Stomach (tissue), 8 donors: ENCODE measurements at regions not wholly inside any gene's neighbourhood (a gene's known extent, or its start where the extent isn't known, plus 50 kb on each side); places are given as distances from the start of the nearest gene placed in this dataset.

ENCODE experiments used
- DNase-seq, 2 donors: peaks; one replicate each; pipeline versions ENCODE4 v3.0.0 to v3.0.0-alpha.2; 2013 to 2019
- H3K27ac ChIP-seq, 5 donors: fragments of 200-600 bp in 4 of 5; sonication (generic) in 4 of 5; one replicate each; pipeline ENCODE4 v1.5.1; 2013 to 2019; ENCODE audit warnings: mild to moderate bottlenecking in 1 of 5, moderate library complexity in 1 of 5
- H3K27me3 ChIP-seq, 3 donors: fragments of 200-600 bp; sonication (generic); one replicate each; pipeline ENCODE4 v1.5.1; 2017 to 2019; ENCODE audit warnings: mixed run types in 1 of 3
- H3K36me3 ChIP-seq, 4 donors: fragments of 200-600 bp; sonication (generic); 1 replicate in 3 of 4; 2 replicates in 1 of 4; pipeline ENCODE4 v1.5.1; 2016 to 2019
- H3K4me1 ChIP-seq, 4 donors: fragments of 200-600 bp; sonication (generic); one replicate each; pipeline ENCODE4 v1.5.1; 2016 to 2019
- H3K4me3 ChIP-seq, 4 donors: fragments of 200-600 bp; sonication (generic) in 3 of 4; one replicate each; pipeline ENCODE4 v1.5.1; 2016 to 2019; ENCODE audit warnings: mild to moderate bottlenecking in 1 of 4
- H3K9me3 ChIP-seq, 4 donors: fragments of 200-600 bp; sonication (generic); one replicate each; pipeline ENCODE4 v1.5.1; 2016 to 2019
- CTCF ChIP-seq, 7 experiments: fragments of 450-650 bp in 4 of 7; fragments of 200-600 bp in 3 of 7; sonication (generic) in 3 of 7; IDR thresholded peaks; one replicate each; pipeline ENCODE4 v1.5.1; 2016 to 2019; ENCODE audit warnings: antibody characterized with exemption in 7 of 7, control low read depth in 2 of 7, mild to moderate bottlenecking in 1 of 7
- EP300 ChIP-seq: sonication (generic); formaldehyde crosslinking; IDR thresholded peaks from one replicate; pipeline ENCODE4 v1.6.1; 2017; ENCODE audit warnings: antibody characterized with exemption
- POLR2A ChIP-seq, 4 donors: fragments of 450-650 bp; IDR thresholded peaks; one replicate each; pipeline ENCODE4 v1.6.1; 2016; ENCODE audit warnings: antibody characterized with exemption in 4 of 4, control low read depth in 2 of 4, mild to moderate bottlenecking in 1 of 4, moderate library complexity in 1 of 4
- POLR2AphosphoS5 ChIP-seq, 3 donors: sonication (generic); formaldehyde crosslinking; IDR thresholded peaks; one replicate each; pipeline ENCODE4 v1.6.1; 2016; ENCODE audit warnings: antibody characterized with exemption in 3 of 3
- WGBS, 5 donors: extraction: QIAGEN DNeasy Blood & Tissue Kit in 3 of 5; methylation state at CpG; one replicate each; pipeline versions ENCODE4 v1.1.5 to v1.1.7; 2013 to 2018; 5-methylcytosine and 5-hydroxymethylcytosine counted together
- intact Hi-C: fragments of 100-400 bp; cut with DNase I; formaldehyde crosslinking; loops from one replicate; pipeline ENCODE4 v1.15.1; 2023; ENCODE audit warnings: low total_unique reads
- donor health status: healthy with polysubstance abuse.
- donor health status: Bipolar disorder and iron deficiency.
- donor health status: healthy.

DNA sequence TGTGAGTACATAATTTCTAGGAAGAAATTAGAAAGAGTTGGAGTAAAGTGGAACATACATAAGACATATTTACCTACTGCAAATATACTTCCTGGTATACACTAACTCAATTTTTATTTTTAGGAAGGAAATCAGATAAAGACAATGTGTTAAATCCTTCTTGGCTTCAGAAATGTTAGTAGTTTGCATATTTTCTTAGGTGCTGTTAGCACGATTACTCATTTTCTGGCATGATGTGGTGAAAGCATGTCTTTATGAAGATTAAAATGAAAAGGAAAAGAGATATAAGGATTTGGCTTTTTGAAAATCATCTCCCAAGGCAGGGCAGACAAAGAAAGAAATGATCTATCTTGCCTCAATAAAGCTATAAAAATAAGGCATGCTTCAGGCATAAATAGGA lies 287.6 kb upstream of the E2F7 start:
- no peaks in the 10 kb centered on the region for H3K4me1 ChIP-seq
- intact Hi-C loops: no loop called here
- no peaks in the 10 kb centered on the region for H3K9me3 ChIP-seq
- H3K27me3 ChIP-seq: no peaks in the 10 kb centered on the region
- H3K4me3 ChIP-seq: no peak overlapping the region
- WGBS, 5 donors: 23 to 43% (median 26%) methylated on average over 1 of the region's 1 CpG
- no peaks in the 10 kb centered on the region for H3K36me3 ChIP-seq
- no peak for DNase-seq
- TF ChIP-seq CTCF (IDR thresholded peaks at IDR 0.05): no peak
- H3K27ac ChIP-seq: no peak overlapping the region

DNA sequence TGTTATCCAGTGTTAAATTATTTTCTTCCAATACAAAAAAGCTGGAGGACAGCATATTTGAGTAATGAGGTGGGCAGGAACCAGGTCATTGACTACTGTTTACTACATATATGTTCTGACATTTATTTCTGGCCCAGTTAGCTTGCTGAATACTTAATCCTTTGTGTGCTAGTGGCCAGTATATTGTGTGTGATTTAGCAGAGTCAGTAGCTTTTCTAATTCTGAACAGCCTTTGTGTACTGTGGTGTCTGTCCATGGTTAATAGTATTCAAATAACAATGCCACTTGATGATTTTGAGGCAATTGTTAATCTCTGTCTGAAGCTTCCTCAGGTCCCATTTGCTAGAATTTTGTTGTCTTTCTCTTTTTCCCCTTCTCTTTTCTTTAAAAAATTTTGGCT lies 286.5 kb upstream of the E2F7 start:
- Histone ChIP-seq H3K36me3 (no peaks in the 10 kb centered on the region), H3K27me3 (no peaks in the 10 kb centered on the region), H3K4me3 (no peak overlapping the region), H3K27ac (no peak overlapping the region), H3K4me1 (no peaks in the 10 kb centered on the region), H3K9me3 (no peaks in the 10 kb centered on the region)
- intact Hi-C loops: no loop called here
- no peak for TF ChIP-seq POLR2A (IDR thresholded peaks at IDR 0.05)
- no peak for TF ChIP-seq POLR2AphosphoS5 (IDR thresholded peaks at IDR 0.05)
- TF ChIP-seq CTCF (IDR thresholded peaks at IDR 0.05): no peak
- no peak for TF ChIP-seq EP300
- no peak for DNase-seq

DNA sequence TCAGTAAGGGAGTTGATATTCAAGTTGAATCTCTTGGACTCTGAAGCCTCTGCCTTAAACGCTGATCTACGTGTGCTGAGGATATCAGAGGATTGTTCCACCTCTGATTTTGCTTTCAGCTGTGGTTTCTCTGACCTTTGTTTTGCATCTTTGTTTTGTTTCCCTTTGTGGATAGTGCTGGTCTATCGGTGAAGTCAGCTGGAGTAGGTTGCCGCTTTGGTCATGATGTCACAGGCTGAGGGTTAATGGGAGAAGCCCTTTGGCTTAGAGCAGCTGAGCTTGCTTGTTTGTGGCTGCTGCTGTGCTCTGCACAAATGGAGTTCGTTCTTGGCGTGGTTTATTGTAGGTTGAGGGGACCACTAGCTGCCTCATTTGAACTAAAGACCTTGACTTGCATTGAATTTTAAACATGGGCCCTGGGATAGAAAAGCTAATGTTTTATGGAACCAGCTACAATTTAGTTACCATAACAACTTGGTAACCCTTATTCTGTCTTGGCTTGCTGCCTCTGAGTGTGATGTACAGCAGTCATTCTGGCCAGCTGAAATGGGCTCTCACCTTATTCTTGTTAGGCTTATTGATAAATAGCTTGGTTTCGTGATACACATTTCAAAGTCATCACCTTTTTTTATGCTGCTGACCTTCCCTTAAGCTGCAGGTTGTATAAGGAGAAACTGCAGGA lies 284.5 kb upstream of the E2F7 start:
- H3K36me3 ChIP-seq: no peaks in the 10 kb centered on the region
- H3K27ac ChIP-seq: no peak overlapping the region
- H3K4me1 ChIP-seq: peaks cover 0 to 4% (median 0%) of the 10 kb centered on the region in 4 donors
- DNase-seq: peak in 1 of 2 donors; percentile 54
- intact Hi-C loops: no loop called here
- H3K4me3 ChIP-seq: no peak overlapping the region
- WGBS, 5 donors: 34 to 60% (median 53%) methylated on average over 7 of the region's 7 CpGs
- H3K27me3 ChIP-seq: no peaks in the 10 kb centered on the region
- TF ChIP-seq CTCF (IDR thresholded peaks at IDR 0.05) (no peak), POLR2A (IDR thresholded peaks at IDR 0.05) (no peak), EP300 (no peak), POLR2AphosphoS5 (IDR thresholded peaks at IDR 0.05) (no peak)
- no peaks in the 10 kb centered on the region for H3K9me3 ChIP-seq

GRCh38 chr12:77347017-77347416 lies 281.6 kb upstream of the E2F7 start:
- no peaks in the 10 kb centered on the region for H3K36me3 ChIP-seq
- intact Hi-C loops: no loop called here
- 35 to 84% (median 52%) methylated on average over 2 of the region's 2 CpGs for WGBS, 5 donors
- peaks cover 0 to 4% (median 0%) of the 10 kb centered on the region in 4 donors for H3K4me1 ChIP-seq
- no peak overlapping the region for H3K27ac ChIP-seq
- no peak overlapping the region for H3K4me3 ChIP-seq
- H3K9me3 ChIP-seq: no peaks in the 10 kb centered on the region
- H3K27me3 ChIP-seq: no peaks in the 10 kb centered on the region
- no peak for TF ChIP-seq CTCF (IDR thresholded peaks at IDR 0.05)
- no peak for TF ChIP-seq POLR2AphosphoS5 (IDR thresholded peaks at IDR 0.05)
- no peak for TF ChIP-seq EP300
- TF ChIP-seq POLR2A (IDR thresholded peaks at IDR 0.05): no peak
- no peak for DNase-seq
